MM.1S (cell line): ENCODE measurements at regions not wholly inside any gene's neighbourhood (a gene's known extent, or its start where the extent isn't known, plus 50 kb on each side); places are given as distances from the start of the nearest gene placed in this dataset.
A peak's percentile ranks its signal among the peaks of the same experiment; 100 is the strongest.

Experiments used
- DNase-seq: peaks from one replicate; pipeline ENCODE4 v3.0.0-alpha.2; 2015
- H2AFZ ChIP-seq: fragments of 300-600 bp; sonication (generic); 2 replicates; pipeline ENCODE4 v1.6.0; 2016; ENCODE audit warnings: antibody characterized with exemption, low read length
- H3F3A ChIP-seq: fragments of 300-600 bp; sonication (generic); 2 replicates; pipeline ENCODE4 v1.6.1; 2016; ENCODE audit warnings: mild to moderate bottlenecking, antibody characterized with exemption, low read length, moderate library complexity, mixed read lengths; ENCODE audit not compliant: insufficient read depth
- H3K27ac ChIP-seq: fragments of 300-600 bp; sonication (generic); 2 replicates; pipeline ENCODE4 v1.5.1; 2016; ENCODE audit warnings: mild to moderate bottlenecking, low read length
- H3K27me3 ChIP-seq: fragments of 300-600 bp; sonication (generic); replicated peaks from 2 replicates; pipeline ENCODE4 v1.6.0; 2016; ENCODE audit warnings: low read length; ENCODE audit not compliant: insufficient read depth
- H3K36me3 ChIP-seq: fragments of 300-600 bp; sonication (generic); replicated peaks from 2 replicates; pipeline ENCODE4 v1.6.1; 2016; ENCODE audit warnings: mild to moderate bottlenecking, low read length, mixed read lengths; ENCODE audit not compliant: insufficient read depth
- H3K4me1 ChIP-seq: fragments of 300-600 bp; sonication (generic); 2 replicates; pipeline ENCODE4 v1.6.1; 2016; ENCODE audit warnings: low read length, mixed read lengths
- H3K4me2 ChIP-seq: fragments of 300-600 bp; sonication (generic); 2 replicates; pipeline ENCODE4 v1.6.0; 2016; ENCODE audit warnings: low read depth, low read length
- H3K4me3 ChIP-seq: fragments of 300-600 bp; sonication (generic); 2 replicates; pipeline ENCODE4 v1.5.1; 2016; ENCODE audit warnings: low read length, mixed read lengths
- H3K79me2 ChIP-seq: fragments of 300-600 bp; sonication (generic); 2 replicates; pipeline ENCODE4 v1.6.1; 2016; ENCODE audit warnings: mixed run types, low read length, mixed read lengths
- H3K9ac ChIP-seq: fragments of 300-600 bp; sonication (generic); 2 replicates; pipeline ENCODE4 v1.6.1; 2016; ENCODE audit warnings: low read length, mixed read lengths
- H3K9me2 ChIP-seq: fragments of 300-600 bp; sonication (generic); replicated peaks from 2 replicates; pipeline ENCODE4 v1.6.1; 2016; ENCODE audit warnings: mild to moderate bottlenecking, low read length, mixed read lengths; ENCODE audit not compliant: insufficient read depth
- H3K9me3 ChIP-seq: fragments of 300-600 bp; sonication (generic); replicated peaks from 2 replicates; pipeline ENCODE4 v1.6.1; 2016; ENCODE audit warnings: mild to moderate bottlenecking, low read length, mixed read lengths; ENCODE audit not compliant: insufficient read depth
- H4K20me1 ChIP-seq: fragments of 300-600 bp; sonication (generic); 2 replicates; pipeline ENCODE4 v1.6.1; 2016; ENCODE audit warnings: mild to moderate bottlenecking, low read length, moderate library complexity, mixed read lengths; ENCODE audit not compliant: insufficient read depth
- EZH2 ChIP-seq: fragments of 300-600 bp; sonication (generic); optimal IDR thresholded peaks from 2 replicates; pipeline ENCODE3; 2017; ENCODE audit warnings: low read depth, mild to moderate bottlenecking, antibody characterized with exemption, low read length, mixed read lengths
- EZH2phosphoT487 ChIP-seq: fragments of 300-600 bp; sonication (generic); IDR thresholded peaks from 2 replicates; pipeline ENCODE4 v1.6.1; 2018; ENCODE audit warnings: antibody characterized with exemption, low read length
- TF ChIP-seq, protein P1 (sequence below): fragments of 300-600 bp; sonication (generic); IDR thresholded peaks from 2 replicates; pipeline ENCODE4 v1.5.1; 2016; ENCODE audit warnings: antibody characterized with exemption, low read length, mixed read lengths

DNA sequence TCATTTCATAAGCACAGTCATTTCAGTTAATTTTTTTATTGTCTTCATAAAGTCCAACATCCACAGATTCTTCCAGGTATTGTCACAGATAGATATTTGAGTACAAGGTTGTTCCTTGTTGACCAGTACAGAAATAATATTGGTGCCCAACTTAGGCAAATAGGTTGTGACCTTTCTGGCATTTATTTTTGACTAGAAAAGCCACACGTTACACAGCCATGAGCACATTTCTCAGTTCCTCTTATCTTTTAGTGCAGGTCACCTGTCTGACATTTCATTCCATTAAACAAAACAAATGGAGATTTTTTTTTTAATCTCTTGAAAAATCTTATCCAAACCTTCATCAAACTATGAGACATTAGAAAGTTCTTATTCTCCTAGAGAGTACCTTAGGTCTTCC lies 428.8 kb downstream of the ZNF521 start:
- no peak overlapping the region for H2AFZ ChIP-seq
- H3K4me2 ChIP-seq = peak overlapping the region; percentile 27; the same call in 1 of the 2 replicates
- TF ChIP-seq EZH2phosphoT487 = no peak
- TF ChIP-seq, protein P1, sequence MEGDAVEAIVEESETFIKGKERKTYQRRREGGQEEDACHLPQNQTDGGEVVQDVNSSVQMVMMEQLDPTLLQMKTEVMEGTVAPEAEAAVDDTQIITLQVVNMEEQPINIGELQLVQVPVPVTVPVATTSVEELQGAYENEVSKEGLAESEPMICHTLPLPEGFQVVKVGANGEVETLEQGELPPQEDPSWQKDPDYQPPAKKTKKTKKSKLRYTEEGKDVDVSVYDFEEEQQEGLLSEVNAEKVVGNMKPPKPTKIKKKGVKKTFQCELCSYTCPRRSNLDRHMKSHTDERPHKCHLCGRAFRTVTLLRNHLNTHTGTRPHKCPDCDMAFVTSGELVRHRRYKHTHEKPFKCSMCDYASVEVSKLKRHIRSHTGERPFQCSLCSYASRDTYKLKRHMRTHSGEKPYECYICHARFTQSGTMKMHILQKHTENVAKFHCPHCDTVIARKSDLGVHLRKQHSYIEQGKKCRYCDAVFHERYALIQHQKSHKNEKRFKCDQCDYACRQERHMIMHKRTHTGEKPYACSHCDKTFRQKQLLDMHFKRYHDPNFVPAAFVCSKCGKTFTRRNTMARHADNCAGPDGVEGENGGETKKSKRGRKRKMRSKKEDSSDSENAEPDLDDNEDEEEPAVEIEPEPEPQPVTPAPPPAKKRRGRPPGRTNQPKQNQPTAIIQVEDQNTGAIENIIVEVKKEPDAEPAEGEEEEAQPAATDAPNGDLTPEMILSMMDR = no peak
- TF ChIP-seq EZH2 = no peak
- H3K36me3 ChIP-seq = no peaks in the 10 kb centered on the region
- no peaks in the 10 kb centered on the region for H3K79me2 ChIP-seq
- no peak overlapping the region for H3K4me3 ChIP-seq
- H3F3A ChIP-seq = no peaks in the 10 kb centered on the region
- H3K9me3 ChIP-seq = no peaks in the 10 kb centered on the region
- no peaks in the 10 kb centered on the region for H3K27me3 ChIP-seq
- no peaks in the 10 kb centered on the region for H4K20me1 ChIP-seq
- no peaks in the 10 kb centered on the region for H3K9me2 ChIP-seq
- H3K9ac ChIP-seq = no peak overlapping the region
- DNase-seq = peak; percentile 13
- H3K27ac ChIP-seq = no peak overlapping the region; the same call in 1 of the 2 replicates
- peaks cover 17% of the 10 kb centered on the region for H3K4me1 ChIP-seq

GRCh38 chr18:24924066-24924716 lies 427.8 kb downstream of the ZNF521 start:
- Histone ChIP-seq H3K4me2 (no peak overlapping the region), H3K27me3 (no peaks in the 10 kb centered on the region), H3K27ac (no peak overlapping the region), H3K9me2 (no peaks in the 10 kb centered on the region), H4K20me1 (no peaks in the 10 kb centered on the region), H3F3A (no peaks in the 10 kb centered on the region), H3K36me3 (no peaks in the 10 kb centered on the region), H3K4me3 (no peak overlapping the region), H3K79me2 (no peaks in the 10 kb centered on the region), H3K4me1 (peaks cover 17% of the 10 kb centered on the region), H2AFZ (no peak overlapping the region), H3K9me3 (no peaks in the 10 kb centered on the region), H3K9ac (no peak overlapping the region)
- no peak for DNase-seq
- TF ChIP-seq EZH2 (no peak), EZH2phosphoT487 (no peak)
- TF ChIP-seq, protein P1 = no peak

DNA sequence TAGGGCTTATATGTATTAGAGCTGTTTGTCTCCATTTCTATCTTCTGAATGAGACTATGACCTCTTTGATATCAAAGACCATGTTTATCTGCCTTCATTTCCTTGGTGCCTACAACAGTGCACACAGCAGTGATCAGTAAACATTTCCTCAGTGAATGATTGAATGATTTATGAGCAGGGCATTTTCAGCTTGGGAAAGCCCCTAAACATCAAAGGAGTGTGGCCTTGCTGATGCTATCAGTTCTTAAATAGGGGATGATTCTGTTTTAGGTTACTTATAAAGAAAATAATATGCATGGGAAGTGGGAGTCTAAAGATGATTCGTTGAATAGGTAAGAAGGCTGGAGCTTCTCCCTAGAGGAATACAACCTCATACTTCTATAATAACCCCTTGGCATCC lies 425.3 kb downstream of the ZNF521 start:
- H3F3A ChIP-seq = no peaks in the 10 kb centered on the region
- no peak overlapping the region for H3K27ac ChIP-seq
- no peaks in the 10 kb centered on the region for H3K27me3 ChIP-seq

More for the DNA sequence above, 425.3 kb downstream of the ZNF521 start:
- Histone ChIP-seq H3K79me2 (no peaks in the 10 kb centered on the region), H3K9me2 (no peaks in the 10 kb centered on the region), H4K20me1 (no peaks in the 10 kb centered on the region), H2AFZ (no peak overlapping the region), H3K9ac (no peak overlapping the region), H3K4me2 (no peak overlapping the region), H3K4me3 (no peak overlapping the region), H3K9me3 (no peaks in the 10 kb centered on the region), H3K36me3 (no peaks in the 10 kb centered on the region), H3K4me1 (peaks cover 17% of the 10 kb centered on the region)
- TF ChIP-seq EZH2 = no peak
- no peak for TF ChIP-seq EZH2phosphoT487
- TF ChIP-seq, protein P1 = no peak
- peak; percentile 16 for DNase-seq
